ENCODE measurements at regions not wholly inside any gene's neighbourhood (a gene's known extent, or its start where the extent isn't known, plus 50 kb on each side); places are given as distances from the start of the nearest gene placed in this dataset.

DNA sequence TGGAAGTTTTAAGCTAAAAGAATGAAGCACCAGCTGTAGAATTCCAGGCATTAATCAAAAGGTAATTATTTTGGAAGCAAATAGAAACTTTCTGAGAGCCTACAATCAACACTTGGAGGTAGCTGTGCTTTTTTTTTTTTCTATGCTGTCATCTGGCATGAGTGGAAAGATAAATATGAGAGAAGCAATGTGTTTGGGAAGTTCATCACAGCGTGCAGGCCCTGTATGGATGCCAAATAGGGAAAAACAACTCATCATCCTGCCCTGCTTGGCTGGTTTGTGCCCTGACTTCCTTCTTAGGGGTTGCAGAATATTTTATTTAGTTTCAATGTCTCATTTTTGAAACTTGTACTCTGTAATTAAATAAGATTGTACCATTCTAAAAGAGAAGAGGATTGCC is 437.4 kb downstream of the PIK3C3 start:
- DNase-seq (ENCODE audit: low read depth in 2 of 3, low spot score in 1 of 3), result no peak

DNA sequence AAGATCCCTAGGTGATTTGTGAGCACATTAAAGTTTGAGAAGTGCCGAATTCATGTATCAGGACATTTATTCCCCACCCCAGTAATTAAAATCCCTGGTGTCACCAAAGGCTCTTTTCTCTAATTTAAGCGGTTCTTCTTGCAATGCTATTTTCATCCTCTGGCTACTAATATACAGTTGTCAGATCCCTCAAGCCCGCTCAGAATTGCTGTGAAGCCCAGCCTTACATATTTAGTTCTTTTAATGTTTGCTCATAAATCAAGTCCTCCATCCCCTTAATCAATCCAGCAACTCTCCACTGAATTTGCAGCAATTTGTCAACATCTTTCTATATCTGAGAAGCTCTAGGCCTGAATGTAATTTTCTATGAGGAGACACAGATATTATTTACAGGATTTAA is 437.9 kb downstream of the PIK3C3 start:
- no peak for DNase-seq (ENCODE audit: low read depth in 2 of 3, low spot score in 1 of 3)

DNA sequence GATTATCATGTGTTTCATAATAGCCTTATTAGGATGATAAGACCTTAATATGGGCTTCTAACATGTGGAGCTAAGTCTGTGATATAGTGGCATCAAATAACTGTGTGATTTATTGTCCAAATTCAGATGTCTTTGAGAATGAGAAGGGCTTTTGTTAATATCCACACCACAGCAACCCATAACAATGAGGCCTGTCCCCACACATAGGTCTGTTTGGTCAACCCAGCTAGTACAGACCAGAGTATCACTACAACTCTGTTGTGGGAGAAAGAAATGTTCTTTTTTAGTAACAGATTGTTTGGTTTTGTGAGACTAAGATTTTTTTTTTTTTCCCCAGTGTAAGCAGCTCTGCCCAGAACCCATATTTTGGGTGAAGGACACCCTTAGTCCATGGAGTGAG is 439.2 kb downstream of the PIK3C3 start:
- DNase-seq (ENCODE audit: low read depth in 2 of 3, low spot score in 1 of 3), result no peak

DNA sequence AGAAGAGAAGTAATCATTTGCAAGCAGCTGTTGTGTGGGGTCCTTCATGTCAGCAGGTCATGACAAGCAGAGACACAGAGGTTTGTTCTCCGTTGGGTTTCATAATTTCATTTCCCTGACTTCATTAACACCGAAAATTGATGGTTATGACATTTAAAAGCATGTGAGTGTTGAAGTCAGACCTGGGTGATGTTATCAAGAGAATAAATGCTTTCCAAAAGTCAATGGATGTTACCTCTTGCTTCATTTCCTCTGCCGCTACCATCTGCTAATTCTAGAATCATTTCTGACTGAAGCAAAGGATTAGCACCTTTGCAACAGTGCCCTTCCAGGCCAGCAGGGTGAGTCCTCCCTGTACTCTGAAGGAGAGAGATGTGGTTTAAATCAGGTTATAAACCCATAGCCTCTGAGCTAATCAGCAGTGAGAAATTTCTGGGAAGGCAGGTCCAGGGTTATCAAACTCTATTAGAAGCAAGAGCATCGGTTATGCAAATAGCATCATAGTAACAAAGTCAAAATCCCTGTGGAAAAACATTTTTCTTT is 446.2 kb downstream of the PIK3C3 start:
- no peak for DNase-seq (ENCODE audit: low read depth in 2 of 3, low spot score in 1 of 3)

- no peak for DNase-seq (ENCODE audit: low read depth in 2 of 3, low spot score in 1 of 3)
Observed at GRCh38 chr18:42404151-42404550, 449.1 kb downstream of the PIK3C3 start.

DNA sequence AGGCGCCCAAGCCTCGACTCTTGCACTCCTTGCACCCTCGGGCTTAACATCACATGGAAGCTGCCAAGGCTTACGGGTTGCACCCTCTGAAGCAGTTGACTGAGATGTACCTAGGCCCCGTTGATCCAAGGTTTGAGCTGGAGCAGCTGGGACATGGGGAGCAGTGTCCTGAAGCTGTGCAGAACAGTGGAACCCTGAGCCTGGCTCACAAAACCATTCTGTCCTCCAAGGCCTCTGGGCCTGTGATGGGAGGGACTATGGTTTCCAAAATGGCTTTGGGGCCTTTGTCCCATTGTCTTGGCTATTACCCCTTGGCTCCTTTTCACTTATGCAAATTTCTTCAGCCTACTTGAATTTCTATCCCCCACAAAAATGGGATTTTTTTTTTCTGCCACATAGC is 454.0 kb downstream of the PIK3C3 start:
- DNase-seq (ENCODE audit: low read depth in 2 of 3, low spot score in 1 of 3), result no peak

DNA sequence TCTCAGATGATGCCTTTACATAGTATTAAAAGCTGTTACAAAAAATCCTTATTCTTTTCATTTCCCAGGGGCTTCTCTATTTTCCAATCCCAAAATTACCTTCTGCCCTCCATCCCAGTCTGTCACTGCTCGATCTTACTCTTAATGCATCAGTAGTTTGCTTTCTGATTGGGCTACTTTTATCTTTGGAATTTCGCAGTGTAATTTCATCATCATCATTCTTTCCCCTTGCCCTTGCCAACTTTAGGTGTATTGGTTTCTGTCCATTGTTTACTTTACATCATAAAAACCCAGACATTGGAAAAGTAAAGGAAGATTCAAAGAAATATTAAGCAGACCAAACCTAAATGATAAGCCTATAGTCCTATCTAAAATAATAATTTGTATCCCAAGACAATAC is 457.2 kb downstream of the PIK3C3 start:
- no peak for DNase-seq (ENCODE audit: low read depth in 2 of 3, low spot score in 1 of 3)

- DNase-seq (ENCODE audit: low read depth in 2 of 3, low spot score in 1 of 3), result no peak
Observed at GRCh38 chr18:42412896-42413295, 457.9 kb downstream of the PIK3C3 start.

DNA sequence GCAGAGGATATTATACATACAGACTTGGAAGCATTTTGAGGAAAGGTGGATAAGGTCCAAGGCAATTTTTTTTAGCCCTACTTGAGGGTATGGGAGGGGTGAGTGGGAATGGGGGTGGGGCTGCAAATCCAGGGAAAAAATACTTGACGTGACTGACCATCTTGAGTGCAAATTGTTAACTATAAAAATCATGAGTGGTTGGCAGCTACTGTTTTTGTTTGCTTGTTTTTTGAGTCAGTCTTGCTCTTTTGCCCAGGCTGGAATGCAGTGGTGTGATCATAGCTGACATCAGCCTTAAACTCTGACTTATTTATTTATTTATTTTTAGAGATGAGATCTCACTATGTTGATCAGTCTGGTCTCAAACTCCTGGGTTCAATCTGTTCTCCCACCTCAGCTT is 458.8 kb downstream of the PIK3C3 start:
- no peak for DNase-seq (ENCODE audit: low read depth in 2 of 3, low spot score in 1 of 3)

DNA sequence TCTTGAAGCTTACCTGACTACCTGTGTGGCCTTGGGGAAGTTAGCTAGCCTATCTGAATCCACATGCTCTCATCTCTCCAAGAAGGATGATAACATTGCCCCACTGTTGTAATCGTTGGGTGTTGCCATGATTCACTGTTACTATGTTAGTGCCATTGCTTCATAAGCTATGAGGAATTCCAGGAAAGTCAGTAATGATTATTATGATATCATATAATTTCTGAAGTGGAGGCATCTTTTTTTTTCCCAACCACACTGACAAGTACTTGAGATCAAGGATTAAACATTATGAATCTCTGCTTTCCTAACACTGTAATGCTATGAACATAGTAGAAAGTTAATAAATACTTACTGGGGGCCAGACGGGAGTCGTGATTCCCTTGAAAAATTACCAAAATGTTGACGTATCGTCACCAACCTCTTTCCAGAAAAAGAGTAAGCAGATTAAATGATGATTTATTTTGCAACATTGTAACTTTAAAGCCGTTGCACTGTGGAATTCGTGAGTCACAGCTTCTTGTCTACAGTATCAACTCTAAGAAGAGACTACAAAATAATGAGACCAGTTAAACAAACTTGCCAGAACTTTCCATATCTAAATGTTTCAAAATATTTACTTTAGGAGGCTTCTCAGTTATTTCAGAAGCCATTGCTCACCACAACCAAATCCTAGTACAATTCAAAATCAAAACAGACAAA is 459.9 kb downstream of the PIK3C3 start:
- no peak for DNase-seq (ENCODE audit: low read depth in 2 of 3, low spot score in 1 of 3)

DNA sequence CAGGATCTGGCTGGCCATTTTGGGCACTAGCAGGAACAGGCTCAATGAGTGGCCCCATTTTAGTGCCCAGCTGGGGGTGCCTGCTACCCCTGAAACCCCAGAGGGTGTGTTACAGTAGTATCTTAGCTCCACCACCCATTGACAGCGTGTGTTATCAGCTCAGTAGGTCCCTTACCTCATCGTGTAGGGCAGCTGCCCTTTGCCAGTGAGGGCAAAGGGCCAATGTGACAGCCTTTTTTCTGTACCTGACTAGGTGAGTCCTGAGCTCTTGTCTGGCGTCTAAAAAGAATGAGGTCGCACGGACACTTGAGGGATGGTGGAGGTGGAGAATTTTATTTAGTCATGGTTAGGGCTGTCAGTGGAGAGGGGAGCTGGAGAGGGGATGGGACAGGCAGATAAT is 462.2 kb downstream of the PIK3C3 start:
- no peak for DNase-seq (ENCODE audit: low read depth in 2 of 3, low spot score in 1 of 3)

- DNase-seq (ENCODE audit: low read depth in 2 of 3, low spot score in 1 of 3), result no peak
Observed at GRCh38 chr18:42418121-42418520, 463.1 kb downstream of the PIK3C3 start.

DNA sequence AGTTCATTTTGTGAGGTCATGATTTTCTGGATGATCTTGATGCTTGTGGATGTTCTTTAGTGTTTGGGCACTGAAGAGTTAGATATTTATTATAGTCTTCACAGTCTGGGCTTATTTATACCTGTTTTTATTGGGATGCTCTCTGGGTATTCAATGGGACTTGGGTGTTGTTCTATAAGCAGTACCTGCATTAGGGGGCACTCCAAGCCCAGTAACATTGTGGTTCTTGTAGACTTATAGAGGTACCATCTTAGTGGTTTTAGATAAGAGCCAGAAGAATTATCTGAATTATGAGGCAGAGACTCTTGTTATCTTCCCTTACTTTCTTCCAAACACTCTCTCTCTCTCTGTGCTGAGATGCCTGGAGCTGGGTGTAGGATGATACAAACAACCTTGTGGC is 470.0 kb downstream of the PIK3C3 start:
- no peak for DNase-seq (ENCODE audit: low read depth in 2 of 3, low spot score in 1 of 3)

GRCh38 chr18:42426496-42427015 is 471.5 kb downstream of the PIK3C3 start:
- DNase-seq (ENCODE audit: low read depth in 2 of 3, low spot score in 1 of 3), result no peak

- DNase-seq (ENCODE audit: low read depth in 2 of 3, low spot score in 1 of 3), result no peak
Observed at GRCh38 chr18:42429196-42429595, 474.2 kb downstream of the PIK3C3 start.

GRCh38 chr18:42436222-42436765 is 481.3 kb downstream of the PIK3C3 start:
- DNase-seq (ENCODE audit: low read depth in 2 of 3, low spot score in 1 of 3), result no peak

DNA sequence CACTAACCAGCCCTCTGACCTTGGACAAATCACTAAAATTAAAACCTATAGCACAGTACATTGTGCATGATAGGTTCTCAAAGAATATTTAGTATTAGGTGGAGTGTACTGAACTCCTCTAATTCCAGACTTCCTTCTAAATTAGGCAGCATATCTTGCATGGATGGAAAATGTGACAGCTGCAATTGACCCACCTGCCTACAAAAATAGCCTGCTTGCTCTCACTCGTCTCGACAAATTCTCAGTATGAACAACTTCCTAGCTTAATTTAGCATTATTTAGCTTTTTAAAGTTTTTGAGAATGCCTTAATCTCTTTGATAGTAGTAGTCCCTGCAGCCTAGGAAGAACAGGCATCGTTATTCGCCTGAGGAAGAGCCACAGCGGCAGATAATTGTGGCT is 482.0 kb downstream of the PIK3C3 start:
- DNase-seq (ENCODE audit: low read depth in 2 of 3, low spot score in 1 of 3), result no peak

DNA sequence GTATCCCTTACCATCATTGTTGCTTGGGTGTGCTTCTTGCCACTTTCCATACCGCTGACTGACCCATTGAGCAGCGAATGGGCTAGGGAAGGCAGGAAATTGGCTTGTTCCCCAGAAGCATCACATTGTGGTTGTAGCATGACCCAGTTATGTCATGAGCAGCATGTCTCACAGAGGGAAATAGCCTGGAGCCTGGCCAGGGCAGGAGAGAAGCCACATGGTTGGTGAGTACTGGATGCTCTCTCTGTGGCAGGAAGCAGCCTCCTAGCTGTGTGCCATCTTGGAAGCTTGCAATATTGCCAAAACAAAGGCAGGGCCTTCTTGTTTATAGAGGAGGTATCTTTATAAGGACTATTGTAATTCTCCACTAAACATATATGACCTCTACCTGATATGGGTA is 482.6 kb downstream of the PIK3C3 start:
- no peak for DNase-seq (ENCODE audit: low read depth in 2 of 3, low spot score in 1 of 3)

- no peak for DNase-seq (ENCODE audit: low read depth in 2 of 3, low spot score in 1 of 3)
Observed at GRCh38 chr18:42442656-42443055, 487.6 kb downstream of the PIK3C3 start.

GRCh38 chr18:42444349-42444748 is 489.3 kb downstream of the PIK3C3 start:
- no peak for DNase-seq (ENCODE audit: low read depth in 2 of 3, low spot score in 1 of 3)

- no peak for DNase-seq (ENCODE audit: low read depth in 2 of 3, low spot score in 1 of 3)
Observed at GRCh38 chr18:42445359-42445758, 490.3 kb downstream of the PIK3C3 start.

DNA sequence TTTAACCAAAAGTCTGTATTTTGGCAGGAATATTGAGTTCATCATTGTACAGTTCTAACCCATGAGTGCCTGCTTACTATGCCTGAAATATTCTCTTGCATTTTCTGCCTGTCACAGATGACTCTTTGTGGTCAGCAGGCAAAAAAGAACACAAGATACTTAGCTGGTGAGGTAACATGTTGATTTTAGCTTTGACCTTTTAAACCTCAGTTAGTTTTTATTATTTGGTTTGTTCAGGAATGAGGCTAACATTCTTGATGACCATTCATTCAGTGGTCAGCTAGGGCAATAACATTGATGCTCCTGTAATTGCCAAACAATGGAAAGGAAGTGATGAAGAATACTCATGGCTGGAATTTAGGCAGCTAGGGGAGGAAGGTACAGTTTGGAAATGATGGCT is 491.2 kb downstream of the PIK3C3 start:
- no peak for DNase-seq (ENCODE audit: low read depth in 2 of 3, low spot score in 1 of 3)

DNA sequence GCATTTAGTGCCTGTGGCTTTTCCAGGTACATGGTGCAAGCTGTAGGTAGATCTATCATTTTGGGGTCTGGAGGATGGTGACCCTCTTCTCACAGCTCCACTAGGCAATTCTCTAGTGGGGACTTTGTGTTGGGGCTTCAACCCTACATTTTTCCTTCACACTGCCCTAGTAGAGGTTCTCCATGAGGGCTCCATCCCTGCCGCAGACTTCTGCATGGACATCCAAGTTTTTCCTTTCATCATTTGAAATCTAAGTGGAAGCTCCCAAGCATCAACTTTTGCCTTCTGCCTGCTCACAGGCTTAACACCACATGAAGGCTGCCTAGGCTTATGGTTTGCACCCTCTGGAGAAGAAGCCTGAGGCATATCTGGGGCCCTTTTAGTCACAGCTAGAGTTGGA is 492.7 kb downstream of the PIK3C3 start:
- no peak for DNase-seq (ENCODE audit: low read depth in 2 of 3, low spot score in 1 of 3)

Data from stimulated activated CD4-positive, alpha-beta T cell treated with anti-CD3 and anti-CD28 coated beads, Interleukin-12 subunit alpha, Interleukin-12 subunit beta, amount 100 ng/mL, for 48 hours (primary cell).